AG04449 (cell line): ENCODE measurements at regions not wholly inside any gene's neighbourhood (a gene's known extent, or its start where the extent isn't known, plus 50 kb on each side); places are given as distances from the start of the nearest gene placed in this dataset.
A peak's percentile ranks its signal among the peaks of the same experiment; 100 is the strongest.

Experiments
- CTCF ChIA-PET: fragments of 350-600 bp; formaldehyde crosslinking; extraction: SDS; loops from one replicate; lab custom pipeline; 2021; ENCODE audit warnings: antibody characterized with exemption; lab: Yijun Ruan, JAX
- POLR2A ChIA-PET: fragments of 400-600, 350-600 bp; formaldehyde crosslinking; extraction: SDS; loops from one replicate; lab custom pipeline; 2020; ENCODE audit warnings: antibody characterized with exemption, inconsistent platforms; lab: Yijun Ruan, JAX
- DNase-seq: peaks from one replicate; pipeline ENCODE4 v3.0.0-alpha.2; 2010; ENCODE audit warnings: low read depth, low spot score
- H3K4me3 ChIP-seq: 2 replicates; pipeline ENCODE4 v1.5.1; 2011; ENCODE audit warnings: low read depth, mild to moderate bottlenecking, control low read depth, low read length
- CTCF ChIP-seq: IDR thresholded peaks from one replicate; pipeline ENCODE4 v1.5.1; 2011; ENCODE audit warnings: mild to moderate bottlenecking, moderate library complexity, low read length, control low read depth, inconsistent platforms; ENCODE audit not compliant: insufficient read depth; ENCODE audit errors: missing control alignments

- POLR2A ChIA-PET: interaction anchor here (0.5 kb wide), 1 partner anchor 528 kb away, joined by 5 read pairs; no protein-coding TSS in a partner anchor
Observed at GRCh38 chr15:38164061-38164460, 88.6 kb upstream of the SPRED1 start.

GRCh38 chr15:38164507-38164906 is 88.1 kb upstream of the SPRED1 start:
- ChIA-PET POLR2A (interaction anchor here (0.5 kb wide), 1 partner anchor 528 kb away, joined by 5 read pairs; no protein-coding TSS in a partner anchor), CTCF (interaction anchor here (1.4 to 1.5 kb wide), 2 partner anchors 8 to 190 kb away, joined by 3 to 4 read pairs; no protein-coding TSS in a partner anchor)
- DNase-seq: no peak
- TF ChIP-seq CTCF: no peak
- H3K4me3 ChIP-seq: no peak overlapping the region

More at GRCh38 chr15:38164061-38164460, 88.6 kb upstream of the SPRED1 start:
- H3K4me3 ChIP-seq: no peak overlapping the region
- no peak for DNase-seq
- CTCF ChIA-PET: interaction anchor here (1.4 to 1.5 kb wide), 2 partner anchors 9 to 190 kb away, joined by 3 to 4 read pairs; no protein-coding TSS in a partner anchor
- TF ChIP-seq CTCF: no peak

- no peak for DNase-seq
- no peak overlapping the region for H3K4me3 ChIP-seq
- ChIA-PET POLR2A (no interaction called here), CTCF (no interaction called here)
- TF ChIP-seq CTCF: no peak
Observed at GRCh38 chr15:38168467-38169070, 84.1 kb upstream of the SPRED1 start.

GRCh38 chr15:38171973-38172372 is 80.7 kb upstream of the SPRED1 start:
- no peak for DNase-seq
- no peak overlapping the region for H3K4me3 ChIP-seq
- TF ChIP-seq CTCF: no peak
- CTCF ChIA-PET: no interaction called here
- POLR2A ChIA-PET: no interaction called here

GRCh38 chr15:38174691-38175090 is 77.9 kb upstream of the SPRED1 start:
- no peak for TF ChIP-seq CTCF
- DNase-seq: no peak
- ChIA-PET POLR2A (no interaction called here), CTCF (no interaction called here)
- no peak overlapping the region for H3K4me3 ChIP-seq

GRCh38 chr15:38176155-38176554 is 76.5 kb upstream of the SPRED1 start:
- no peak for TF ChIP-seq CTCF
- no peak overlapping the region for H3K4me3 ChIP-seq
- CTCF ChIA-PET: no interaction called here
- peak; percentile 51 for DNase-seq
- POLR2A ChIA-PET: no interaction called here
